ENCODE measurements at regions not wholly inside any gene's neighbourhood (a gene's known extent, or its start where the extent isn't known, plus 50 kb on each side); places are given as distances from the start of the nearest gene placed in this dataset.

DNA sequence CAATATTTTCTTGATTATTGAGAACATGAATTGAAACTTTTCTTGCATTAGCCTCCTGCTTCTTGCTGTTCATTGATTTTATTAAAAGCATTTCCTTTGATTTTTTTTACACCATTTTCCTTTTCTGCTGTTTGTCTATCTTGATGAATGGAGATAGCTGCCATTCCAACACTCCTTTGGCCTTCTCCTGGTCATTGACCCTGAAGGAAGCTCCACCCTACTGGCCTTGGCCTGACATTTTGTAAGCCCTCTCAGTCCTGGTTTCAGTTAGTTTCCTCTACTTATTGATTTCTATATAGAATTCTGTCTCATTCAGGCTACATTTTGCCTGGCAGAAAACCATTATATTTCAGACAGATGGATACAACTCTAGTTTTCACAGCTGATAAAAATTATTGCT, 115.1 kb upstream of the DMRTA1 start:
- Histone ChIP-seq H3K27me3 (ENCODE audit: insufficient read depth, low read depth) (no peaks in the 10 kb centered on the region), H2AFZ (ENCODE audit: low read depth) (no peak overlapping the region), H3K4me1 (ENCODE audit: low read depth, poor library complexity, severe bottlenecking) (no peaks in the 10 kb centered on the region), H3K27ac (no peak overlapping the region), H3K36me3 (ENCODE audit: insufficient read depth) (no peaks in the 10 kb centered on the region), H3K79me2 (ENCODE audit: insufficient read depth, low read depth) (no peaks in the 10 kb centered on the region), H3K9ac (no peak overlapping the region), H3K4me3 (IDR thresholded peaks at IDR 0.05; ENCODE audit: insufficient read depth, low read depth, low read length) (no peak overlapping the region), H3K4me2 (no peak overlapping the region), H4K20me1 (ENCODE audit: insufficient read depth) (no peaks in the 10 kb centered on the region)
- TF ChIP-seq, protein P1, sequence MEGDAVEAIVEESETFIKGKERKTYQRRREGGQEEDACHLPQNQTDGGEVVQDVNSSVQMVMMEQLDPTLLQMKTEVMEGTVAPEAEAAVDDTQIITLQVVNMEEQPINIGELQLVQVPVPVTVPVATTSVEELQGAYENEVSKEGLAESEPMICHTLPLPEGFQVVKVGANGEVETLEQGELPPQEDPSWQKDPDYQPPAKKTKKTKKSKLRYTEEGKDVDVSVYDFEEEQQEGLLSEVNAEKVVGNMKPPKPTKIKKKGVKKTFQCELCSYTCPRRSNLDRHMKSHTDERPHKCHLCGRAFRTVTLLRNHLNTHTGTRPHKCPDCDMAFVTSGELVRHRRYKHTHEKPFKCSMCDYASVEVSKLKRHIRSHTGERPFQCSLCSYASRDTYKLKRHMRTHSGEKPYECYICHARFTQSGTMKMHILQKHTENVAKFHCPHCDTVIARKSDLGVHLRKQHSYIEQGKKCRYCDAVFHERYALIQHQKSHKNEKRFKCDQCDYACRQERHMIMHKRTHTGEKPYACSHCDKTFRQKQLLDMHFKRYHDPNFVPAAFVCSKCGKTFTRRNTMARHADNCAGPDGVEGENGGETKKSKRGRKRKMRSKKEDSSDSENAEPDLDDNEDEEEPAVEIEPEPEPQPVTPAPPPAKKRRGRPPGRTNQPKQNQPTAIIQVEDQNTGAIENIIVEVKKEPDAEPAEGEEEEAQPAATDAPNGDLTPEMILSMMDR (conservative IDR thresholded peaks at IDR 0.05; ENCODE audit: low read depth, low read length) = no peak

DNA sequence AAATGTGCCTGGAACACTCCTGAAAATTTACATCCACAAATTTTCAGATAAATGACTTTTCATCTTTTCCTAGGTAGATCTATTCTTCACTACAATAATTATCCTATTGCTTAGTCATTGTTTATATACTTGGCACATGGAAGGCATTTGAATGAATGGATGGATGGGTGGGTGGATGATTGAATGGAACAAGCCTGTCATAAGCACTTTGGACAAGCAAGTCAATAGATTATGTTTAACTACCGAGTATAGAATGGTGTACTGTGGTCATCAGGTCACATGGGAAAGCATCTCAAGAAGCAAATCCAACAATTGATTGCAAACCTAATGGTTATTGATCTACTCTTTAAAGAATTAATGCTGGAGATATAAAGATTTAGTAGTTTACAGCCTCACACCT, 114.4 kb upstream of the DMRTA1 start:
- Histone ChIP-seq H4K20me1 (ENCODE audit: insufficient read depth) (no peaks in the 10 kb centered on the region), H2AFZ (ENCODE audit: low read depth) (no peak overlapping the region), H3K4me2 (no peak overlapping the region), H3K27ac (no peak overlapping the region), H3K36me3 (ENCODE audit: insufficient read depth) (no peaks in the 10 kb centered on the region), H3K27me3 (ENCODE audit: insufficient read depth, low read depth) (no peaks in the 10 kb centered on the region), H3K9ac (no peak overlapping the region), H3K4me3 (IDR thresholded peaks at IDR 0.05; ENCODE audit: insufficient read depth, low read depth, low read length) (no peak overlapping the region), H3K79me2 (ENCODE audit: insufficient read depth, low read depth) (no peaks in the 10 kb centered on the region), H3K4me1 (ENCODE audit: low read depth, poor library complexity, severe bottlenecking) (no peaks in the 10 kb centered on the region)
- TF ChIP-seq, protein P1 (conservative IDR thresholded peaks at IDR 0.05; ENCODE audit: low read depth, low read length) = no peak

DNA sequence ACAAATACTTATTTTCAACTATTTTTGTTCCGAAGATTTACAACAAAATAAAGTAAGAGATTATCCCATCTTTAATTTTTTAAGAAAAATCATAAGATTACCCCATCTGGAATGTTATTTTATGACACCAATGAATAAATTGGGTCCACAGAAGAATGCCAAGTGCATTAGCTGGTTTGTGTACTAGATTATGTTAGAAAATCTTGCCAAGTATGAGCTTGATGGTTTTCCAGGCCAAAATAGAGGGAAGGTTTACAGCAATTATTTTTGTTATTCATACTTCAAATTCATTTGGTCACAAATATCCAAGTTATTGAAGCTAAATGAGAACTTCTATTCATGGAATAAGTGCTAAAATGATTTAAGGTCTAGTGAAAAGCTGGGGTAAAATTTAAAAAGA, 109.4 kb upstream of the DMRTA1 start:
- Histone ChIP-seq H3K27me3 (ENCODE audit: insufficient read depth, low read depth) (no peaks in the 10 kb centered on the region), H2AFZ (ENCODE audit: low read depth) (no peak overlapping the region), H3K4me2 (no peak overlapping the region), H3K4me1 (ENCODE audit: low read depth, poor library complexity, severe bottlenecking) (no peaks in the 10 kb centered on the region), H3K36me3 (ENCODE audit: insufficient read depth) (no peaks in the 10 kb centered on the region), H3K9ac (no peak overlapping the region), H4K20me1 (ENCODE audit: insufficient read depth) (no peaks in the 10 kb centered on the region), H3K27ac (no peak overlapping the region), H3K4me3 (IDR thresholded peaks at IDR 0.05; ENCODE audit: insufficient read depth, low read depth, low read length) (no peak overlapping the region), H3K79me2 (ENCODE audit: insufficient read depth, low read depth) (no peaks in the 10 kb centered on the region)
- TF ChIP-seq, protein P1 (conservative IDR thresholded peaks at IDR 0.05; ENCODE audit: low read depth, low read length) = no peak

DNA sequence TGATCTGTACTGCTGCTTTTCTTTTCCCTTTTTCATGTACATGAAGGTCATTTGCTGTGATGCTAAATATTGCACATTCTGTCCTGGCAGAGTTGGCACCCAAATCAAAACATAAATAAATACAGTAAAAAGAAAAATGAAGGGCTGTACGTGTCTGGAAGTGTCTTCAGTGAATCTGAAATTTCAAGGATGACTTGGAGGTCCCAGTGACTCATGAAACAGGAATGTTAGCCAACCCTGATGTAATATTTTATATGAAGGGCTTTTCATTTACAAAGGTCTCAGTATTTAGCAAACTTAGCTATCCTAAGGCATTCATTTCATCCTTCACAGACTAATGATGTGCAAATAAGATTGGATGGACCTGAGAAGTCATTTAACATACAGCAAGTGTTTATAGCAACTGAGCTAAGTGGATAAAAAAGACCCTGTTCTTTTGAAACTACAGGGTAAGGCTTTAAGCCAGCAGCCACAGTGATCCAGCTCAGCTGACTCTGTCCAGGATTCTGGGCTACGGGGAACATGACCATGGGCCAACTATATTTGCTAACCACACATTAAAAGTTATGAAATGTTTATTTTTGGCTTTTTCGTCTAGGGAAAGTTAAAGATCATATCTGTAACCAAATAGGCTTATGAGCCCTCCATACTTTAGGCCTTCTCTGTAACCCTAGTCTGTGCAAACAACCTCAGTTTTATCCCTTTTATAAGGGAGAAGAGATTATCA, 104.0 kb upstream of the DMRTA1 start:
- H3K9ac ChIP-seq = no peak overlapping the region

More for the DNA sequence above, 104.0 kb upstream of the DMRTA1 start:
- H3K36me3 ChIP-seq (ENCODE audit: insufficient read depth) = no peaks in the 10 kb centered on the region
- no peaks in the 10 kb centered on the region for H3K79me2 ChIP-seq (ENCODE audit: insufficient read depth, low read depth)
- no peak overlapping the region for H3K27ac ChIP-seq
- no peak overlapping the region for H3K4me2 ChIP-seq
- H3K4me1 ChIP-seq (ENCODE audit: low read depth, poor library complexity, severe bottlenecking) = no peaks in the 10 kb centered on the region
- TF ChIP-seq, protein P1 (conservative IDR thresholded peaks at IDR 0.05; ENCODE audit: low read depth, low read length) = no peak
- no peaks in the 10 kb centered on the region for H4K20me1 ChIP-seq (ENCODE audit: insufficient read depth)
- no peak overlapping the region for H2AFZ ChIP-seq (ENCODE audit: low read depth)
- H3K27me3 ChIP-seq (ENCODE audit: insufficient read depth, low read depth) = no peaks in the 10 kb centered on the region
- H3K4me3 ChIP-seq (IDR thresholded peaks at IDR 0.05; ENCODE audit: insufficient read depth, low read depth, low read length) = no peak overlapping the region
